ENCODE measurements at regions not wholly inside any gene's neighbourhood (a gene's known extent, or its start where the extent isn't known, plus 50 kb on each side); places are given as distances from the start of the nearest gene placed in this dataset.

DNA sequence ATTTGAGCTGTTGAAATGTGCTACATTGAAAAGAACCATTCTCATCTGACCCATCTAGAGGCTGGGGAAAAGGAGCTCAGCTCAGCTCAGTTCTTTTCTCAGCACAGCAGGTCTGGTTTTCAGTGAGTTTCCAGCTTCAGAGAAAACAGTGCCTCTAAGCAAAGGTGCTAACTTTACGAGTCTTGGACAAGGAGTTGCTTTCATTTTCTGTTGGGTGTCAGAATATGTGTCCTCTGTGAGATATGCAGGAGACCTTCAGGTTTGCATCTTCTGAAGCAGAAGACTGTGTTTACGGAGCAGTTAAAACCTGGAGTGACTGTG is 321.3 kb upstream of the USP24 start:
- TF ChIP-seq, protein P1, sequence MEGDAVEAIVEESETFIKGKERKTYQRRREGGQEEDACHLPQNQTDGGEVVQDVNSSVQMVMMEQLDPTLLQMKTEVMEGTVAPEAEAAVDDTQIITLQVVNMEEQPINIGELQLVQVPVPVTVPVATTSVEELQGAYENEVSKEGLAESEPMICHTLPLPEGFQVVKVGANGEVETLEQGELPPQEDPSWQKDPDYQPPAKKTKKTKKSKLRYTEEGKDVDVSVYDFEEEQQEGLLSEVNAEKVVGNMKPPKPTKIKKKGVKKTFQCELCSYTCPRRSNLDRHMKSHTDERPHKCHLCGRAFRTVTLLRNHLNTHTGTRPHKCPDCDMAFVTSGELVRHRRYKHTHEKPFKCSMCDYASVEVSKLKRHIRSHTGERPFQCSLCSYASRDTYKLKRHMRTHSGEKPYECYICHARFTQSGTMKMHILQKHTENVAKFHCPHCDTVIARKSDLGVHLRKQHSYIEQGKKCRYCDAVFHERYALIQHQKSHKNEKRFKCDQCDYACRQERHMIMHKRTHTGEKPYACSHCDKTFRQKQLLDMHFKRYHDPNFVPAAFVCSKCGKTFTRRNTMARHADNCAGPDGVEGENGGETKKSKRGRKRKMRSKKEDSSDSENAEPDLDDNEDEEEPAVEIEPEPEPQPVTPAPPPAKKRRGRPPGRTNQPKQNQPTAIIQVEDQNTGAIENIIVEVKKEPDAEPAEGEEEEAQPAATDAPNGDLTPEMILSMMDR (IDR thresholded peaks at IDR 0.05; ENCODE audit: borderline replicate concordance, control extremely low read depth, extremely low read depth, insufficient read depth, missing control alignments): no peak
- DNase-seq (ENCODE audit: low spot score): no peak
- in situ Hi-C loops (cut with MboI; ENCODE audit: low sequenced_read_pairs, unreplicated experiment): no loop called here

DNA sequence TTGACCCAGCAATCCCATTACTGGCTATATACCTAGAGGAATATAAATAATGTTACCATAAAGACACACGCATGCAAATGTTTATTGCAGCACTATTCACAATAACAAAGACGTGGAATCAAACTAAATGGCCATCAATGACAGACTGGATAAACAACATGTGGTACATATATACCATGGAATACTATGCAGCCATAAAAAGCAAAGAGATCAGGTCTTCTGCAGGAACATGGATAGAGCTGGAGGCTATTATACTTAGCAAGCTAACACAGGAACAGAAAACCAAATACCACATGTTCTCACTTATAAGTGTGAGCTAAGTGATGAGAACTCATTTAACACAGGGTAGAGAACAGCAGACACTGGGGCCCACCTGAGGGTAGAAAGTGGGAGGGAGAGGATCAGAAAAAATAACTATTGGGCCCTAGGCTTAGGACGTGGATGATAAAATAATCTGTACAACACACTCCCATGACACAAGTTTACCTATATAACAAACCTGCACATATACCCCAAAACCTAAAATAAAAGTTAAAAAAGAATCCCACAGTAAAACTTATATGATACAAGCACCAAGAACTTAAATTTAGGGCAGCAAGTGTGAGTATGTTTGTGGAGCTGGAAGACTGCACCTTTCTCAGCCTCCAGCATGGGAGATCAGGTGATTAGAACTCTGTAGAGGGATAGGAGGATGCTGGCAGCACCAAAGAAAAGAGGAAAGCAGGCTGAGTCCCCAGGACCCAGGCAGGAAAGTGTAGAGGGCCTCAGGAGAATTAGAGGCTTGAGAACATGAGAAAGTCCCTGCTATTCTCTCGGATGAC is 320.8 kb upstream of the USP24 start:
- TF ChIP-seq, protein P1 (IDR thresholded peaks at IDR 0.05; ENCODE audit: borderline replicate concordance, control extremely low read depth, extremely low read depth, insufficient read depth, missing control alignments): no peak
- DNase-seq (ENCODE audit: low spot score): no peak
- in situ Hi-C loops (cut with MboI; ENCODE audit: low sequenced_read_pairs, unreplicated experiment): no loop called here

GRCh38 chr1:55534565-55535121 is 319.5 kb upstream of the USP24 start:
- no peak for DNase-seq (ENCODE audit: low spot score)
- TF ChIP-seq, protein P1 (IDR thresholded peaks at IDR 0.05; ENCODE audit: borderline replicate concordance, control extremely low read depth, extremely low read depth, insufficient read depth, missing control alignments): no peak
- in situ Hi-C loops (cut with MboI; ENCODE audit: low sequenced_read_pairs, unreplicated experiment): no loop called here

GRCh38 chr1:55531644-55532043 is 316.5 kb upstream of the USP24 start:
- in situ Hi-C loops (cut with MboI; ENCODE audit: low sequenced_read_pairs, unreplicated experiment): no loop called here
- no peak for DNase-seq (ENCODE audit: low spot score)
- TF ChIP-seq, protein P1 (IDR thresholded peaks at IDR 0.05; ENCODE audit: borderline replicate concordance, control extremely low read depth, extremely low read depth, insufficient read depth, missing control alignments): no peak

GRCh38 chr1:55530749-55531478 is 315.8 kb upstream of the USP24 start:
- no peak for DNase-seq (ENCODE audit: low spot score)
- in situ Hi-C loops (cut with MboI; ENCODE audit: low sequenced_read_pairs, unreplicated experiment): no loop called here
- TF ChIP-seq, protein P1 (IDR thresholded peaks at IDR 0.05; ENCODE audit: borderline replicate concordance, control extremely low read depth, extremely low read depth, insufficient read depth, missing control alignments): no peak

DNA sequence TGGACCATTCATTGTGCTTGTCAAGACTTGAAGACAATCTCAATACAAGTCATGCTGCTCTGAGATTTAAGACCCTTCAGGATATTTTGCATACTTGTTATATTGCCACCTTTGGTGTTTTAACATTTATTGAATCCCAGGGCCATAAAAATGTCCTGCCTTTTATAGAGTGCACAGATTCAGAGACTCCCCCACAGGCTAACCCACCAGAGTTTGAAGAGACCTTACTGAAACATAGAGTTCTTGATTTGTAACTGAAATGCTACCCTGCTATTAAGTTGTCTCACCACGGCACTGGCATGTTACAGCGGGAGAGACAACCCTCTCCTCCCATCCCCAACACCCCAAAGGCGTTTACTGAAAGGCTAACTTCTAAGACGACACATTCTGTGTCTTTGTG is 313.9 kb upstream of the USP24 start:
- DNase-seq (ENCODE audit: low spot score): no peak
- TF ChIP-seq, protein P1 (IDR thresholded peaks at IDR 0.05; ENCODE audit: borderline replicate concordance, control extremely low read depth, extremely low read depth, insufficient read depth, missing control alignments): no peak
- in situ Hi-C loops (cut with MboI; ENCODE audit: low sequenced_read_pairs, unreplicated experiment): no loop called here

Measured in GM13976 (cell line).